HG03457 (cell line): ENCODE measurements at regions not wholly inside any gene's neighbourhood (a gene's known extent, or its start where the extent isn't known, plus 50 kb on each side); places are given as distances from the start of the nearest gene placed in this dataset.
"Not testable (repeated sequence)": the region's sequence is repeated elsewhere in the genome, so short reads cannot be mapped to it uniquely, and the experiment has no call there.

Experiments
- ATAC-seq: cut with Tn5 transposase; IDR thresholded peaks from one replicate; pipeline ENCODE4 v1.9.1; 2021; ENCODE audit warnings: moderate number of reproducible peaks; ENCODE audit not compliant: unreplicated experiment

- no peak for ATAC-seq
Measured at GRCh38 chr2:181789827-181790448, 101.6 kb upstream of the ITPRID2 start.

- peak; percentile 96 for ATAC-seq
Measured at GRCh38 chr2:181790716-181791649, 100.5 kb upstream of the ITPRID2 start.

- no peak for ATAC-seq
Measured at GRCh38 chr2:181792906-181793305, 98.6 kb upstream of the ITPRID2 start.

- no peak for ATAC-seq
Measured at GRCh38 chr2:181798022-181798421, 93.5 kb upstream of the ITPRID2 start.

GRCh38 chr2:181802300-181802699 lies 89.2 kb upstream of the ITPRID2 start:
- not testable (repeated sequence) for ATAC-seq

GRCh38 chr2:181803903-181804799 lies 87.4 kb upstream of the ITPRID2 start:
- ATAC-seq: not testable (repeated sequence)

- ATAC-seq: no peak
Measured at GRCh38 chr2:181805228-181806038, 86.1 kb upstream of the ITPRID2 start.

- no peak for ATAC-seq
Measured at GRCh38 chr2:181806039-181806392, 85.5 kb upstream of the ITPRID2 start.

GRCh38 chr2:181807526-181807925 lies 84.0 kb upstream of the ITPRID2 start:
- no peak for ATAC-seq

GRCh38 chr2:181810823-181811695 lies 80.5 kb upstream of the ITPRID2 start:
- no peak for ATAC-seq

- ATAC-seq: no peak
Measured at GRCh38 chr2:181812106-181812743, 79.3 kb upstream of the ITPRID2 start.

- no peak for ATAC-seq
Measured at GRCh38 chr2:181814057-181814491, 77.5 kb upstream of the ITPRID2 start.

GRCh38 chr2:181817509-181817908 lies 74.0 kb upstream of the ITPRID2 start:
- no peak for ATAC-seq

GRCh38 chr2:181818058-181818680 lies 73.4 kb upstream of the ITPRID2 start:
- ATAC-seq: no peak

- no peak for ATAC-seq
Measured at GRCh38 chr2:181818840-181819239, 72.7 kb upstream of the ITPRID2 start.

GRCh38 chr2:181821049-181821448 lies 70.5 kb upstream of the ITPRID2 start:
- ATAC-seq: no peak

- no peak for ATAC-seq
Measured at GRCh38 chr2:181822097-181822496, 69.4 kb upstream of the ITPRID2 start.

GRCh38 chr2:181823405-181823804 lies 68.1 kb upstream of the ITPRID2 start:
- ATAC-seq: no peak
